ENCODE measurements at regions not wholly inside any gene's neighbourhood (a gene's known extent, or its start where the extent isn't known, plus 50 kb on each side); places are given as distances from the start of the nearest gene placed in this dataset.

DNA sequence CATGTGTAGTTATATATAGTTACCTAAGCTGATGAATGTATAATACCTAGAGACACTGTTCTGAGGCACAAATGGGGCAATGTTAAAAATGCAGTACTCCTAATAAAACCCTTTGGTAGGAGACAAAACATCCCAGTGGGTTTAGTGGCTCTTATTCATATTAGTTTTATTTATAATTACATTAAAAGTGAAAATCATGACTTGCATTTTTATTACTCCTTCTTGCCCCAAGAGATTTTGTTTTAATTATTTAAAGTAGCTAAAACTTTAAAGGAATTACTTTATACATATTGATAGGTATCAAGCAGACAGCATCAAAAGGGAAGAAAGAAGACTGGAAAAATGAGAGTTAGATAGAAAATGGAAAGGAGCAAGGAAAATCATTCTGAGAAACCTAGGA, 688.6 kb downstream of the GALC start:
- H4K20me1 ChIP-seq (ENCODE audit: insufficient read depth), result no peaks in the 10 kb centered on the region
- H3K4me3 ChIP-seq (IDR thresholded peaks at IDR 0.05; ENCODE audit: insufficient read depth, low read depth, low read length), result no peak overlapping the region
- H3K36me3 ChIP-seq (ENCODE audit: insufficient read depth), result no peaks in the 10 kb centered on the region
- no peaks in the 10 kb centered on the region for H3K27me3 ChIP-seq (ENCODE audit: insufficient read depth, low read depth)
- no peak overlapping the region for H2AFZ ChIP-seq (ENCODE audit: low read depth)
- no peaks in the 10 kb centered on the region for H3K4me1 ChIP-seq (ENCODE audit: low read depth, poor library complexity, severe bottlenecking)
- TF ChIP-seq, protein P1, sequence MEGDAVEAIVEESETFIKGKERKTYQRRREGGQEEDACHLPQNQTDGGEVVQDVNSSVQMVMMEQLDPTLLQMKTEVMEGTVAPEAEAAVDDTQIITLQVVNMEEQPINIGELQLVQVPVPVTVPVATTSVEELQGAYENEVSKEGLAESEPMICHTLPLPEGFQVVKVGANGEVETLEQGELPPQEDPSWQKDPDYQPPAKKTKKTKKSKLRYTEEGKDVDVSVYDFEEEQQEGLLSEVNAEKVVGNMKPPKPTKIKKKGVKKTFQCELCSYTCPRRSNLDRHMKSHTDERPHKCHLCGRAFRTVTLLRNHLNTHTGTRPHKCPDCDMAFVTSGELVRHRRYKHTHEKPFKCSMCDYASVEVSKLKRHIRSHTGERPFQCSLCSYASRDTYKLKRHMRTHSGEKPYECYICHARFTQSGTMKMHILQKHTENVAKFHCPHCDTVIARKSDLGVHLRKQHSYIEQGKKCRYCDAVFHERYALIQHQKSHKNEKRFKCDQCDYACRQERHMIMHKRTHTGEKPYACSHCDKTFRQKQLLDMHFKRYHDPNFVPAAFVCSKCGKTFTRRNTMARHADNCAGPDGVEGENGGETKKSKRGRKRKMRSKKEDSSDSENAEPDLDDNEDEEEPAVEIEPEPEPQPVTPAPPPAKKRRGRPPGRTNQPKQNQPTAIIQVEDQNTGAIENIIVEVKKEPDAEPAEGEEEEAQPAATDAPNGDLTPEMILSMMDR (conservative IDR thresholded peaks at IDR 0.05; ENCODE audit: low read depth, low read length), result no peak
- H3K27ac ChIP-seq, result no peak overlapping the region
- no peaks in the 10 kb centered on the region for H3K79me2 ChIP-seq (ENCODE audit: insufficient read depth, low read depth)
- no peak overlapping the region for H3K9ac ChIP-seq
- no peak overlapping the region for H3K4me2 ChIP-seq

DNA sequence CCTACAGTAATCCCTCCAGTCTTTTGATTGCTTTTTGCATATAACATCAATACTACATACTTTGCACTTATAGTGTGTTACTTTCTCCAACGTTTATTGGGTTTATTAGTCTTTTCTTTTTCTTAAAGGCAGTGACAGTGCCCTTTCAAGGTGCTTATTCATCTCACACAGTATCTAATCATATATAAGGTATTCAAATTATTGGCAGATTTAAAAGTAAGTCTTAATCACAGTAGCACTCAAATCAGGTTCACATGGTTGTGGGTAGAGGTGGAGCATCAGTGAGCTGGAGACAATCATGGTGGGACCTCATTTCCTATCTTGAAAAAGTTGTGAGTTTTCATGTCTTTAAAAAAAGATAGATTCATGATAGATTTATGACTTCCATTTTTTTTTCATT, 706.2 kb downstream of the GALC start:
- no peaks in the 10 kb centered on the region for H3K4me1 ChIP-seq (ENCODE audit: low read depth, poor library complexity, severe bottlenecking)
- H3K4me2 ChIP-seq, result no peak overlapping the region
- no peak overlapping the region for H3K9ac ChIP-seq
- no peaks in the 10 kb centered on the region for H3K36me3 ChIP-seq (ENCODE audit: insufficient read depth)
- H3K27me3 ChIP-seq (ENCODE audit: insufficient read depth, low read depth), result no peaks in the 10 kb centered on the region
- no peak overlapping the region for H2AFZ ChIP-seq (ENCODE audit: low read depth)
- no peak overlapping the region for H3K27ac ChIP-seq
- TF ChIP-seq, protein P1 (conservative IDR thresholded peaks at IDR 0.05; ENCODE audit: low read depth, low read length), result no peak
- no peaks in the 10 kb centered on the region for H3K79me2 ChIP-seq (ENCODE audit: insufficient read depth, low read depth)
- no peak overlapping the region for H3K4me3 ChIP-seq (IDR thresholded peaks at IDR 0.05; ENCODE audit: insufficient read depth, low read depth, low read length)
- no peaks in the 10 kb centered on the region for H4K20me1 ChIP-seq (ENCODE audit: insufficient read depth)

DNA sequence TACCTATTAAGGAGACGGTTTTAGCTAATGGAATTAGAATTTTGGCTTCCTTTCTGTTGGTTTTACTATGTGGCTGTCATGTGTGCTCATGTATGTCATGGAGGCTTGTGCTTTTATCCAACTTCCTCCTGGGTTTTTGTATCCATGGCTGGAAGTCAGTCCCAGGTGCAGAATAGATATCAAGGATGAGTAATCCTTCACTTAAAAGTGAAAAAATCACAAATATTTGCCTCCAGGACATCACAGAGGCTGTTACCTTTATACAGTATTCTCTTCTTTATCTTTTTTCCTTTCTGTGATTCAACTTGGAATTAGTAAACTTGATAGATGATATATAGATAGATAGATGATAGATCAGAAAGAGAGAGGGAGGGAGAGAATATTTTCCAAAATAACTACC, 706.8 kb downstream of the GALC start:
- TF ChIP-seq, protein P1 (conservative IDR thresholded peaks at IDR 0.05; ENCODE audit: low read depth, low read length), result no peak
- Histone ChIP-seq H2AFZ (ENCODE audit: low read depth) (no peak overlapping the region), H3K79me2 (ENCODE audit: insufficient read depth, low read depth) (no peaks in the 10 kb centered on the region), H3K27me3 (ENCODE audit: insufficient read depth, low read depth) (no peaks in the 10 kb centered on the region), H3K4me1 (ENCODE audit: low read depth, poor library complexity, severe bottlenecking) (no peaks in the 10 kb centered on the region), H4K20me1 (ENCODE audit: insufficient read depth) (no peaks in the 10 kb centered on the region), H3K4me3 (IDR thresholded peaks at IDR 0.05; ENCODE audit: insufficient read depth, low read depth, low read length) (no peak overlapping the region), H3K4me2 (no peak overlapping the region), H3K9ac (no peak overlapping the region), H3K36me3 (ENCODE audit: insufficient read depth) (no peaks in the 10 kb centered on the region), H3K27ac (no peak overlapping the region)

DNA sequence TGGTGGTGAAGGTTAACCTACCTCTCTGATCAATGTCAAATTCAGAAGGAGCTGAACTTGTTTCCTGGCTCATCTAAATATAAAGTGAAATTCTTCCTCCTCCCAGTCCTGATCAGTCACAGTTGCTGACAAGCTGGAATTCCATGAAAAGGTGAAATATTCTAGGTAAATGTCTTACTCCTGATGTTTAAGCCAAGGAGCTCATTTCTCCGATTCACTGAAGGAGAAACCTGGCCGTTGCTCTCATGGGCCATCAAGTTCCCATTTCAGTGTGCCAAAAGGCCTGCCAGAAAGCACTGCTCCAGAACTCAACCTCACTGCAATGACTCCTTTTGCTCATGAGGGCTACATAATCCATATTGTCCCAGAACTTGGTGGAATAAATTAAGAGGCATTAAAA, 707.5 kb downstream of the GALC start:
- no peaks in the 10 kb centered on the region for H4K20me1 ChIP-seq (ENCODE audit: insufficient read depth)
- H3K4me2 ChIP-seq, result no peak overlapping the region
- H3K27me3 ChIP-seq (ENCODE audit: insufficient read depth, low read depth), result no peaks in the 10 kb centered on the region
- H3K79me2 ChIP-seq (ENCODE audit: insufficient read depth, low read depth), result no peaks in the 10 kb centered on the region
- H2AFZ ChIP-seq (ENCODE audit: low read depth), result no peak overlapping the region
- H3K4me1 ChIP-seq (ENCODE audit: low read depth, poor library complexity, severe bottlenecking), result no peaks in the 10 kb centered on the region
- H3K9ac ChIP-seq, result no peak overlapping the region
- H3K36me3 ChIP-seq (ENCODE audit: insufficient read depth), result no peaks in the 10 kb centered on the region
- TF ChIP-seq, protein P1 (conservative IDR thresholded peaks at IDR 0.05; ENCODE audit: low read depth, low read length), result no peak
- H3K27ac ChIP-seq, result no peak overlapping the region
- no peak overlapping the region for H3K4me3 ChIP-seq (IDR thresholded peaks at IDR 0.05; ENCODE audit: insufficient read depth, low read depth, low read length)

GRCh38 chr14:87283547-87283946, 709.4 kb downstream of the GALC start:
- no peaks in the 10 kb centered on the region for H3K79me2 ChIP-seq (ENCODE audit: insufficient read depth, low read depth)
- no peak overlapping the region for H3K4me2 ChIP-seq
- TF ChIP-seq, protein P1 (conservative IDR thresholded peaks at IDR 0.05; ENCODE audit: low read depth, low read length), result no peak
- H3K4me3 ChIP-seq (IDR thresholded peaks at IDR 0.05; ENCODE audit: insufficient read depth, low read depth, low read length), result no peak overlapping the region
- H2AFZ ChIP-seq (ENCODE audit: low read depth), result no peak overlapping the region
- no peak overlapping the region for H3K27ac ChIP-seq
- no peaks in the 10 kb centered on the region for H4K20me1 ChIP-seq (ENCODE audit: insufficient read depth)
- no peak overlapping the region for H3K9ac ChIP-seq
- no peaks in the 10 kb centered on the region for H3K36me3 ChIP-seq (ENCODE audit: insufficient read depth)
- H3K4me1 ChIP-seq (ENCODE audit: low read depth, poor library complexity, severe bottlenecking), result no peaks in the 10 kb centered on the region
- H3K27me3 ChIP-seq (ENCODE audit: insufficient read depth, low read depth), result no peaks in the 10 kb centered on the region

Data from KMS-11 (cell line).